Keratinocyte (primary cell): ENCODE measurements at regions not wholly inside any gene's neighbourhood (a gene's known extent, or its start where the extent isn't known, plus 50 kb on each side); places are given as distances from the start of the nearest gene placed in this dataset.

Experiments
- DNase-seq: peaks from one replicate; pipeline ENCODE4 v3.0.0-alpha.2; 2011; ENCODE audit warnings: low read depth, missing footprints, low spot score
- FAIRE-seq: peaks from 2 replicates; lab custom pipeline; 2011; peaks lifted over from hg19 to GRCh38; lab: Jason Lieb, UNC
- H2AFZ ChIP-seq: 2 replicates; pipeline ENCODE4 v1.6.0; 2012; ENCODE audit warnings: low read length, control low read depth, inconsistent platforms; ENCODE audit not compliant: control insufficient read depth
- H3K27ac ChIP-seq: 2 replicates; pipeline ENCODE4 v1.5.1; 2011; ENCODE audit warnings: low read length; ENCODE audit not compliant: control insufficient read depth, insufficient read depth
- H3K27me3 ChIP-seq: 3 replicates; pipeline ENCODE4 v1.6.0; 2011; ENCODE audit warnings: low read length; ENCODE audit not compliant: control insufficient read depth, insufficient read depth; ENCODE audit errors: extremely low read depth
- H3K36me3 ChIP-seq, 2 experiments: 2 replicates in 1 of 2; 3 replicates in 1 of 2; pipeline ENCODE4 v1.5.1; 2011; ENCODE audit warnings: low read length in 2 of 2, mild to moderate bottlenecking in 1 of 2; ENCODE audit not compliant: control insufficient read depth in 2 of 2, insufficient read depth in 2 of 2; ENCODE audit errors: extremely low read depth in 1 of 2
- H3K4me1 ChIP-seq: 3 replicates; pipeline ENCODE4 v1.5.1; 2011; ENCODE audit warnings: low read length; ENCODE audit not compliant: control insufficient read depth, insufficient read depth; ENCODE audit errors: extremely low read depth
- H3K4me2 ChIP-seq: 3 replicates; pipeline ENCODE4 v1.6.0; 2011; ENCODE audit warnings: low read depth, low read length; ENCODE audit not compliant: control insufficient read depth, insufficient read depth; ENCODE audit errors: extremely low read depth
- H3K4me3 ChIP-seq, 3 experiments: fragments of 200-600 bp in 1 of 3; sonication (generic) in 1 of 3; 2 replicates in 2 of 3; 3 replicates in 1 of 3; pipeline ENCODE4 v1.5.1; 2011 to 2016; ENCODE audit warnings: low read length in 3 of 3, mild to moderate bottlenecking in 3 of 3, control low read depth in 2 of 3, inconsistent platforms in 1 of 3, low read depth in 1 of 3, mixed read lengths in 1 of 3, mixed run types in 1 of 3, moderate library complexity in 1 of 3; ENCODE audit not compliant: control insufficient read depth in 2 of 3, insufficient read depth in 2 of 3; ENCODE audit errors: extremely low read depth in 1 of 3
- H3K79me2 ChIP-seq: 2 replicates; pipeline ENCODE4 v1.6.0; 2012; ENCODE audit warnings: low read length; ENCODE audit not compliant: control insufficient read depth, insufficient read depth
- H3K9ac ChIP-seq: 3 replicates; pipeline ENCODE4 v1.6.0; 2011; ENCODE audit warnings: low read length; ENCODE audit not compliant: control insufficient read depth, insufficient read depth; ENCODE audit errors: extremely low read depth
- H3K9me1 ChIP-seq: 3 replicates; pipeline ENCODE4 v1.6.0; 2011; ENCODE audit warnings: low read length; ENCODE audit not compliant: control insufficient read depth, insufficient read depth; ENCODE audit errors: extremely low read depth
- H3K9me3 ChIP-seq: 2 replicates; pipeline ENCODE4 v1.5.1; 2012; ENCODE audit warnings: low read depth, low read length; ENCODE audit not compliant: control insufficient read depth
- H4K20me1 ChIP-seq: 3 replicates; pipeline ENCODE4 v1.6.0; 2011; ENCODE audit warnings: low read length; ENCODE audit not compliant: control insufficient read depth, insufficient read depth; ENCODE audit errors: extremely low read depth
- EZH2 ChIP-seq: IDR thresholded peaks from one replicate; pipeline ENCODE4 v1.6.1; 2012; ENCODE audit warnings: inconsistent platforms, mild to moderate bottlenecking, low read length, moderate library complexity
- dilution Hi-C: fragments of 300-500 bp; cut with MboI; formaldehyde crosslinking; loops from one replicate; pipeline ENCODE4 v1.7.0; 2020; ENCODE audit warnings: low sequenced_read_pairs; ENCODE audit not compliant: extremely low pct_ligation_motif_present
- TF ChIP-seq, protein P1 (sequence below), 3 experiments: IDR thresholded peaks in 1 of 3; conservative IDR thresholded peaks in 1 of 3; optimal IDR thresholded peaks in 1 of 3; 2 replicates in 2 of 3; 3 replicates in 1 of 3; pipeline versions ENCODE3 to v1.5.1; 2011; ENCODE audit warnings: low read length in 3 of 3, mild to moderate bottlenecking in 3 of 3, moderate library complexity in 2 of 3, control low read depth in 1 of 3, inconsistent platforms in 1 of 3; ENCODE audit not compliant: insufficient read depth in 2 of 3; ENCODE audit errors: extremely low read depth in 1 of 3

DNA sequence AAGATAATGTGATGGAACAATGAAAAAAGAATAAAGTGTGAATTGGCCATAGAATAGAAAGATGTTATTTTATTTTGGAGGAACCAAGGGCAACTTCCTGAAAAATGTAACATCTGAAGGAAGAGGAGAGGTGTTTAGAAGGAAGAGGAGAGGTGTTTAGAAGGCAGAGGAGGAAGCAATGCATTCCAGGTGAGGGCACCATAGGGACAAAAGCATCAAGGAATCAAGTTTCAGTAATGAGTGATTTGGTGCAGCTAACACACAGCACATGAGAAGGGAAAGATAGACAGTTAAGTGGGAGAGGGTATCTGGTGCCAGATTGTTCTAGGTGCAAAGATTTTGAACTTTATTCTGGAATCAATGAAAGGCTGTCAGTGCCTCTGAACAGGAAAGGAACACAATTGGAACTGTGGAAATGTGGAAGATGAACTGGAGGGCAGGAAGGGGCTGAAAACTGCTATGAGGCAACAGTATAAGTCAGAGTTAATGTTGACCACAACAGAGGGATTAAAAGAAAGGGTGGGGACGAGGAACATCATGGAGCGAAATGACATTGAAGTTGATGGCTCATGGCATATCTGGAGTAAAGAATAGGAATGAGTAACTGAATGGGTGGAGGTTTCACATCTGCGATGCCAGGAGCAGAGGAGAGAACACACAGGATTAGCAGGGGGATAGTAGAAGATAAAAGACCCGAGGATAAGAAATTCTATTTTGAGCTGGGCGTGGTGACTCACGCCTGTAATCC lies 326.6 kb downstream of the LRIG3 start:
- Histone ChIP-seq H3K27ac (no peak overlapping the region), H3K9ac (no peak overlapping the region), H3K9me3 (no peaks in the 10 kb centered on the region), H3K9me1 (no peaks in the 10 kb centered on the region), H3K79me2 (no peaks in the 10 kb centered on the region), H4K20me1 (no peaks in the 10 kb centered on the region), H3K36me3 (no peaks in the 10 kb centered on the region), H3K4me1 (no peaks in the 10 kb centered on the region), H3K4me3 (no peak overlapping the region), H3K27me3 (no peaks in the 10 kb centered on the region), H2AFZ (no peak overlapping the region), H3K4me2 (no peak overlapping the region)
- no peak for TF ChIP-seq EZH2
- TF ChIP-seq, protein P1, sequence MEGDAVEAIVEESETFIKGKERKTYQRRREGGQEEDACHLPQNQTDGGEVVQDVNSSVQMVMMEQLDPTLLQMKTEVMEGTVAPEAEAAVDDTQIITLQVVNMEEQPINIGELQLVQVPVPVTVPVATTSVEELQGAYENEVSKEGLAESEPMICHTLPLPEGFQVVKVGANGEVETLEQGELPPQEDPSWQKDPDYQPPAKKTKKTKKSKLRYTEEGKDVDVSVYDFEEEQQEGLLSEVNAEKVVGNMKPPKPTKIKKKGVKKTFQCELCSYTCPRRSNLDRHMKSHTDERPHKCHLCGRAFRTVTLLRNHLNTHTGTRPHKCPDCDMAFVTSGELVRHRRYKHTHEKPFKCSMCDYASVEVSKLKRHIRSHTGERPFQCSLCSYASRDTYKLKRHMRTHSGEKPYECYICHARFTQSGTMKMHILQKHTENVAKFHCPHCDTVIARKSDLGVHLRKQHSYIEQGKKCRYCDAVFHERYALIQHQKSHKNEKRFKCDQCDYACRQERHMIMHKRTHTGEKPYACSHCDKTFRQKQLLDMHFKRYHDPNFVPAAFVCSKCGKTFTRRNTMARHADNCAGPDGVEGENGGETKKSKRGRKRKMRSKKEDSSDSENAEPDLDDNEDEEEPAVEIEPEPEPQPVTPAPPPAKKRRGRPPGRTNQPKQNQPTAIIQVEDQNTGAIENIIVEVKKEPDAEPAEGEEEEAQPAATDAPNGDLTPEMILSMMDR (optimal IDR thresholded peaks at IDR 0.05 in 1 of 3, IDR thresholded peaks at IDR 0.05 in 1 of 3, conservative IDR thresholded peaks at IDR 0.05 in 1 of 3; ENCODE audit: extremely low read depth in 1 of 3, insufficient read depth in 2 of 3, low read length in 3 of 3): no peak
- dilution Hi-C loops: no loop called here
- DNase-seq (no peak), FAIRE-seq (no peak)

DNA sequence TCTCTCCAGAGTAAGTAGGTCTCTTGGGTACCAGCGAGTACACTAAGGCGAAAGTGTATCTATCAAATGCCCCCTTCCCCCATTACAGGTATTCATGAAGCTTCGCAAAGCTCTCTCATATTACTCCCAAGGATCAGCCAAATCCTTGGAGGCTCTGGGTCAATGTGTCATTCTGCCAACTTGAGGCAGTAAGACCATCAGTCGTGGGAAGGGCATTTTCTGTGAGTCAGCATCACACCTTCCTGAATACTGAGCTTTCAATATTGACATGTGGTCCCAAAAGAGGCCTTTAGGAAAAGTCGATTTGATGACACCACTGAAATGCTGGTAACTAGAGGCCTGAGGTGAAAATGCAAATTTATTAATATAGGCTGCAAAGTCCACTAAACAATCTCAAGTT lies 323.9 kb downstream of the LRIG3 start:
- no peak overlapping the region for H3K4me3 ChIP-seq
- no peak for FAIRE-seq
- H4K20me1 ChIP-seq: no peaks in the 10 kb centered on the region
- dilution Hi-C loops: no loop called here
- H3K27ac ChIP-seq: no peak overlapping the region
- no peak overlapping the region for H2AFZ ChIP-seq
- no peaks in the 10 kb centered on the region for H3K9me1 ChIP-seq
- no peaks in the 10 kb centered on the region for H3K4me1 ChIP-seq
- H3K27me3 ChIP-seq: no peaks in the 10 kb centered on the region
- H3K36me3 ChIP-seq: no peaks in the 10 kb centered on the region
- H3K79me2 ChIP-seq: no peaks in the 10 kb centered on the region
- DNase-seq: no peak
- H3K9me3 ChIP-seq: no peaks in the 10 kb centered on the region
- TF ChIP-seq, protein P1 (optimal IDR thresholded peaks at IDR 0.05 in 1 of 3, IDR thresholded peaks at IDR 0.05 in 1 of 3, conservative IDR thresholded peaks at IDR 0.05 in 1 of 3; ENCODE audit: extremely low read depth in 1 of 3, insufficient read depth in 2 of 3, low read length in 3 of 3): no peak
- TF ChIP-seq EZH2: no peak
- H3K9ac ChIP-seq: no peak overlapping the region
- no peak overlapping the region for H3K4me2 ChIP-seq
